ENCODE measurements at regions not wholly inside any gene's neighbourhood (a gene's known extent, or its start where the extent isn't known, plus 50 kb on each side); places are given as distances from the start of the nearest gene placed in this dataset.

- DNase-seq: no peak
These were observed 238.8 kb upstream of the TANK start for GRCh38 chr2:160921386-160921964.

GRCh38 chr2:160924936-160925353, 235.3 kb upstream of the TANK start:
- no peak for DNase-seq

GRCh38 chr2:160925956-160926355, 234.3 kb upstream of the TANK start:
- no peak for DNase-seq

- DNase-seq: no peak
These were observed 232.9 kb upstream of the TANK start for GRCh38 chr2:160927324-160927723.

- DNase-seq: no peak
These were observed 231.3 kb upstream of the TANK start for GRCh38 chr2:160928854-160929301.

GRCh38 chr2:160931531-160931930, 228.7 kb upstream of the TANK start:
- no peak for DNase-seq

GRCh38 chr2:160932960-160933359, 227.3 kb upstream of the TANK start:
- no peak for DNase-seq

GRCh38 chr2:160934263-160934662, 226.0 kb upstream of the TANK start:
- no peak for DNase-seq

GRCh38 chr2:160934991-160935390, 225.2 kb upstream of the TANK start:
- DNase-seq: no peak

GRCh38 chr2:160936044-160936806, 224.0 kb upstream of the TANK start:
- DNase-seq: no peak

GRCh38 chr2:160940271-160940670, 220.0 kb upstream of the TANK start:
- no peak for DNase-seq

- no peak for DNase-seq
These were observed 219.5 kb upstream of the TANK start for GRCh38 chr2:160940699-160941098.

- DNase-seq: no peak
These were observed 218.9 kb upstream of the TANK start for GRCh38 chr2:160941290-160941846.

- no peak for DNase-seq
These were observed 217.6 kb upstream of the TANK start for GRCh38 chr2:160942476-160943142.

- DNase-seq: no peak
These were observed 216.8 kb upstream of the TANK start for GRCh38 chr2:160943414-160943813.

- DNase-seq: no peak
These were observed 207.6 kb upstream of the TANK start for GRCh38 chr2:160952464-160953254.

GRCh38 chr2:160955578-160955977, 204.7 kb upstream of the TANK start:
- no peak for DNase-seq

- no peak for DNase-seq
These were observed 203.9 kb upstream of the TANK start for GRCh38 chr2:160956243-160956802.

GRCh38 chr2:160963957-160964356, 196.3 kb upstream of the TANK start:
- DNase-seq: no peak

GRCh38 chr2:160967523-160967922, 192.7 kb upstream of the TANK start:
- no peak for DNase-seq

- DNase-seq: no peak
These were observed 192.0 kb upstream of the TANK start for GRCh38 chr2:160968183-160968582.
